GM19468 (cell line): ENCODE measurements at regions not wholly inside any gene's neighbourhood (a gene's known extent, or its start where the extent isn't known, plus 50 kb on each side); places are given as distances from the start of the nearest gene placed in this dataset.

Experiments used
- ATAC-seq: cut with Tn5 transposase; IDR thresholded peaks from one replicate; pipeline ENCODE4 v1.9.1; 2021; ENCODE audit warnings: mild to moderate bottlenecking, moderate library complexity, moderate number of reproducible peaks; ENCODE audit not compliant: unreplicated experiment; ENCODE audit errors: extremely low read depth

DNA sequence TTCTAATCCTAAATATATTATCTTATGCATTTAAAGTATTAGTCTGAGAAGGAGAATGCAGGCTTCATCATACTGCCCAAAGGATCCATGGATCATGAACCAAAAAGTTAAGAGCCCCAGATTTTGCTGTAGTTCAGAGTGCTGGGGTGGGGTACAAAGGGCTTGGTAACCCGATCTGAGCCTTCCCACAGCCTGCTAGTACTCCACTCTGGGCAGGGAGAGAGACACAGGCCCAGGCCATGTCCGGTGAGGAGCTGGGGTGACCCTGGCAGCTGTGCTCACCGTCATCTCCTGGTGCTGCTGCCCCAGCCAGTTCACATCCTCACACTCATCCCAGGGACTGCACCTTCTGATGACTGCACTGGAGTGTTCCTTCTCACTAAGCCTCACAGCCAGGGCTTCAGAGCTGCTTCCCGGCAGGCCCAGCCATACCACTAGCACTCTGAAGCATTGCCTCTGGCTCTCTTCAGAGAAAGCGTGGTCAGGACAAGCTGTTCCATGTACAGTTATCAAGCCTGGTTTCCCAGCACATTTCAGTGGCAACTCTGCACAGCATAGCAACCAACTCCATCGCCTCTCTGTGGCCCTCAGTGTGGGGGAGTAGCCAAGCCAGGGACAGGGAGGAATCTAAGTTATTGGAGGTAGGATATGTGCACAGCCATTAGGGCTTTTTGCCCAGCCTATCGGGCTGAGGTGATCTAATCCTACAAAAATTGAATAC is 189.0 kb upstream of the CTAGE1 start:
- no peak for ATAC-seq

- no peak for ATAC-seq
Observed at GRCh38 chr18:22607284-22607635, 189.5 kb upstream of the CTAGE1 start.

DNA sequence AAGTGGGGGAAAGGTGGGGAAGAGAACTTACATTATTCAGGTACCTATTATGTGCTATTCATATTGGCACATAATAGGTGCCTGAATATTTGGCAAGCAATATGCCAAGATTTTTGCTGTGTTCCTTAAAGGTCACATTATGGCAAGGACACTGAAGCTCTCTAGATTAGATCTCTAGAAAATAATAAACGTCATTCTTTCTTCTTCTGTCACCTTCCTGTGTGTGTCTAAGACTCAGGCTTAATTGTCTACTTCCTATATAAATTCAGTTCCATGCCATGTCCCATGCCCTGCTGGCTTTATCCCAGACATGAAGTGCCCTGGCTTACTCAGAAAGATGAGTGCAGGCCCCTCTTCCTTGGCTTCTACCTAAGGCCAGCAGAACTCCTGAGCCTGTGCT is 191.1 kb upstream of the CTAGE1 start:
- ATAC-seq: no peak

- ATAC-seq: no peak
Observed at GRCh38 chr18:22609642-22610041, 191.9 kb upstream of the CTAGE1 start.

- no peak for ATAC-seq
Observed at GRCh38 chr18:22613058-22613690, 195.5 kb upstream of the CTAGE1 start.

GRCh38 chr18:22613788-22614187 is 196.1 kb upstream of the CTAGE1 start:
- no peak for ATAC-seq

- ATAC-seq: no peak
Observed at GRCh38 chr18:22623513-22623912, 205.8 kb upstream of the CTAGE1 start.

- ATAC-seq: no peak
Observed at GRCh38 chr18:22624176-22624575, 206.5 kb upstream of the CTAGE1 start.

DNA sequence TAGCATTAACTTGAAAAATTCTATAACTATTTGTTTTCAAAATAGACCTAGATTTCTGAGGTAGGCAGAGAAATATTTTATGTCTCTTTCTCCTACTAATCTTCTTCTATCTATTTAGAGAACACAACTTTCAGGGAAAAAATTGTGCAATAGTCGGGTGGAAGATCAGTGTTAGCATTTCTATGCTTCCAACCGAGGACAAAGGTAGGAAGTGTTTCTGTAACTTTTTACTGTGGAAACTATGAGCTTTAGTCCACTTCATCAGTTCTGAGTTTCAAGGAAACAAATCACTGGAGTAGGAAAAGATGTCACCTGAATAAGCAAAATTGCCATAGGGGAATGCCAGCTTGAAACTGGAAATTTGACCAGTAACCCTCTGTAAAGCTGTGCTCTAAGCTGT is 207.7 kb upstream of the CTAGE1 start:
- no peak for ATAC-seq

- ATAC-seq: no peak
Observed at GRCh38 chr18:22626771-22627170, 209.1 kb upstream of the CTAGE1 start.

DNA sequence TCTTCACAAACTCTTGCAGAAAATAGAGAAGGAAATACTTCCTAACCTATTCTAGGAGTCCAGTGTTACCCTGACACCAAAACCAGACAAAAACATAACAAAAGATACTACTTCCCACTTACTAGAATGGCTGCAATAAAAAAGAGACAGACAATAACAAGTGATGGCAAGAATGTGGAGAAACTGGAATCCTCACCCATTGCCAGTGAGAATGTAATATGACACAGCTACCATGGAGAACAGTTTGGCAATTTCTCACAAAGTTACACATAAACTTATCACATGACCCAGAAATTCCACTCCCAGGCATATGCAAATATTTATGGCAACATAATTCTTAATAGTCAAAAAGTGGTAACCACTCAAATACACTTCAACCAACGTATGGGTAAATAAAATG is 209.8 kb upstream of the CTAGE1 start:
- no peak for ATAC-seq

GRCh38 chr18:22628795-22629510 is 211.2 kb upstream of the CTAGE1 start:
- no peak for ATAC-seq

DNA sequence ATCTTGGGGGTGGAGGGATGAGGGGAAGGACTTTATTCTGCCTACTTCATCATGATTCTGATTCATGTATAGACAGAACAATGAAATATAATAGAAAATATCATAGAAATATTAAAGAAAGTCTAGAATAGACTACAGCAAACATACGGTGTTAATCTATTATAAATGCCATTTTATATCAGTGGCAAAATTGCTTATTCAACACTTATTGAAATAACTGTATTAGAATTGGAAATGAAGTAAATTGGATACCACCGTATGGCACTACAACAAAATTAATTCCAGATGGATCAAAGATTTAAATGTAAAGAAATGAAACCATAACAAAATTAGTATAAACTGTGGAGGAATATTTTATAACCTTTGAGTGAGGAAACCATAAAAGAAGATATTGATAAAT is 213.3 kb upstream of the CTAGE1 start:
- ATAC-seq: no peak

- ATAC-seq: no peak
Observed at GRCh38 chr18:22632191-22632590, 214.5 kb upstream of the CTAGE1 start.

DNA sequence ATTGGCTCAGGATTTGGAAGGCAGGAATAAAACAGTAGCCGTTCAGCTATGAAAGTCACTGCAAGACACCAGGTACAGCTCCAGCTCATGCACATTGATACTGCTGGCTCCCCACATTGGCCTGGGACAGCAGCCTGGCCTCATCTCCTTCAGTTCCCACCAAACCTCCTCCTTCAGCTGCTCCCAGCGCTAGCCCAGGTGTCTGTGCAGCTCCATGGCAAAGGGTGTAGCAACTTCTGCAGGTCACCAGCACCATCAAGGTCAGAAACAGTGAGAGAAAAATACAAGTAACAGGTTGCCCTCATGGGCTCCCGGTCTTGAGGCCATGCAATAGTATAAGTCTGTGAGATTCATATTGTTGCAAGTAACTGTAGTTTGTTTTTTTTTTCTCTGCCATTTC is 216.7 kb upstream of the CTAGE1 start:
- ATAC-seq: no peak

DNA sequence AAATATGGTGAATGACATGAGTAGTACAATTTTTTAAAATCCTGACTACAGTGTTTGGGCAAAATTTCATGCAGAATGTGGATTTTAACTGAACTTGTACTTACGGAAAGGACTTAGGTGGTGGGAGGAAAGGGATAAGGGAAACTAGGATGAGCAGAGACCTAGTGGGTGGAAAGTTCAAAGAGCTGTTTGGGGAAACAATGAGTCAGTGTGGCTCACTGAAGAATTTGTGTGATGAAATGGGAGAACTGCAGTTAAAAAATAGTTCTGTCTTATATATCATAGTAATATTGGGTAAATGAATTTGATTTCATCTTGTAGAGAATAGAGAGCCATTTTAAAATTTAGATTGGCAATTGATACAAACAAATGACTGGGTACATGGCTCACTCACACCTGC is 220.1 kb upstream of the CTAGE1 start:
- no peak for ATAC-seq

DNA sequence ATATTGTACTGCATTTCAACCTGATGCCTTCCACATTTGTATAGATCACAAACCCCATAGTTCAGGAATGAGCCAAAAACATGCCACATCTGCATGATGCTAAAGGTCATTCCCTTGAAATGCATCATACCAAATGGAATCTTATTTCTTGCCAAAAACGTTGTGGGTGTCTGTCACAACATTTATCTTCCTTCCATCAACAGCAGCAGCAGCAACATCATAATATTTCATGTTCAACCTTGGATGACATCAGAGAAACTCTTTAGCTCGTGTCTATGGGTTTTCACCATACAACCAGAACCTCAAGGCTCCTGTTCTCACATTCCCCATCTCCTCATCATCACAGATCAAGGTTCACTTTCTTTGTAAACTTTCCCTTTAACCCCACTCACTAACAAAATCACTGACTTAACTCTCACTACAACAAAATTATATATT is 221.3 kb upstream of the CTAGE1 start:
- no peak for ATAC-seq

- no peak for ATAC-seq
Observed at GRCh38 chr18:22639561-22639960, 221.8 kb upstream of the CTAGE1 start.

DNA sequence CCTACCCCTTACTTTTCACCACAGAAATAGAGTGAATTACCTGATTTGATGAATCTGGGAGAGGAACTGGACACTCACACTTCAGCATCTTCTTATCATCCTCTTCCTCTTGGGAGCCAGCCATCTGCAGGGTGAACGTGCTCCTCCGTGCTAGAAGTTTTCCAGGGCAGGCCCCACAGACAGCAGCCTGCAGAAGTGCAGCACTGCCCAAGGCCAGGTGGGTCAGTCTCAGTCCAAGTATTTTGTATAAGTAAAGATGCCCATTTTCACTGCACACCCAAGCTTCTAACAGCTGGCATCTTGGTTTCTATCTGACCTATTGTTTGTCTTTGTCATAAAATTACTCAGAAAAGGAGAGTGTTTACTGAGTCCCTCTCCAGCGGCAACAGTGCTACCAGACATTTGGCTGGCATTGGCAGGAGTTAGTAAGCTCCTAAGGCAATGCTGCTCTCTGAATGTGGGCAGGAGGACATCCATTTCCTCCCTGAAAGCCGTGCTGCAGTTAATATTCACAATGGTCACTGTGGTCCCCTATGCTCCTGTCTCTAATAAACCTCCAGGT is 222.6 kb upstream of the CTAGE1 start:
- ATAC-seq: no peak

- no peak for ATAC-seq
Observed at GRCh38 chr18:22641958-22642357, 224.2 kb upstream of the CTAGE1 start.

DNA sequence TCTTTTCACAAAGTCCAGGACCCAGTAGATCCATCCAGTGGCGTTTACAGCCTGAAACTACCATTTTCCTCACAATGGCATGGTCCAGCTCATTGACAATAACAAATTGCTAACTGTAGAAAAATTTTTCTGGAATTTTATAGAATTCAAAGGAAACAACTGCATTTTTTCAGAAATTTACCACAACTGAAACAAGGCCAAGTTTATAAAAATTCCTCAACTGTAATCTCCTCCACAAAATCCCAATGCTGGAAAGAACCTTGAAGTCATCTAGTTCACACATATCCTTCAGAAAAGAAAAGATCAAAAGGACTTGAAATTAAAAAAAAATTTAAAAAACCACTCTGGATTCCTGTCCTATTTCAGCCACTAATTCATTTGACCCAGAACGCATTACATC is 226.0 kb upstream of the CTAGE1 start:
- no peak for ATAC-seq
